HCT116 (cell line): ENCODE measurements at regions not wholly inside any gene's neighbourhood (a gene's known extent, or its start where the extent isn't known, plus 50 kb on each side); places are given as distances from the start of the nearest gene placed in this dataset.

Experiments
- ATAC-seq: fragments of 200-7000 bp; cut with Tn5 transposase; 2 replicates; pipeline ENCODE4 v1.9.1; 2020; ENCODE audit warnings: mild to moderate bottlenecking, moderate library complexity
- BruUV-seq: library from RNA; stranded (reverse); fragments of 400-500 nt; replicated peaks from 2 replicates; lab custom pipeline; 2021; lab: Mats Ljungman, UMichigan
- CTCF ChIA-PET: fragments of 300-600 bp; sonication (Branson Sonifier 250); formaldehyde crosslinking; loops from one replicate; lab custom pipeline; 2021; ENCODE audit warnings: antibody characterized with exemption; lab: Charles Lee
- POLR2A ChIA-PET: fragments of 300-600, 350-600 bp; sonication (Branson Sonifier 250); formaldehyde crosslinking; loops from one replicate; lab custom pipeline; 2021; ENCODE audit warnings: antibody characterized with exemption; lab: Charles Lee
- RAD21 ChIA-PET, 2 experiments: fragments of 300-600 bp; sonication (Branson Sonifier 250); formaldehyde crosslinking; loops; one replicate each; lab custom pipeline; 2023; ENCODE audit warnings: low total read pairs in 2 of 2; ENCODE audit not compliant: uncharacterized antibody in 2 of 2, unreplicated experiment in 2 of 2, low non-redundant PET in 1 of 2; lab: Charles Lee
- DNase-seq: peaks from one replicate; pipeline ENCODE4 v3.0.0-alpha.2; 2010; ENCODE audit warnings: low read depth, low spot score
- H2AFZ ChIP-seq: fragments of 200-600 bp; shearing (Covaris generic), sonication (generic); 2 replicates; pipeline ENCODE4 v1.6.1; 2017; ENCODE audit warnings: low read depth, mixed run types, mixed read lengths, antibody characterized with exemption, low read length; ENCODE audit not compliant: poor library complexity, severe bottlenecking
- H3K27ac ChIP-seq: 2 replicates; pipeline ENCODE4 v1.5.1; 2012; ENCODE audit warnings: low read depth, low read length
- H3K27me3 ChIP-seq: fragments of 200-600 bp; sonication (generic); 2 replicates; pipeline ENCODE4 v1.6.1; 2016; ENCODE audit warnings: mixed run types, low read length, mixed read lengths; ENCODE audit not compliant: insufficient read depth
- H3K36me3 ChIP-seq, 2 experiments: fragments of 200-500 bp in 1 of 2; fragments of 200-600 bp in 1 of 2; sonication (Bioruptor generic) in 1 of 2; sonication (generic) in 1 of 2; 2 replicates each; pipeline versions ENCODE4 v1.5.1 to v1.6.1; 2014 to 2016; ENCODE audit warnings: low read length in 2 of 2, inconsistent platforms in 1 of 2, mixed read lengths in 1 of 2, mixed run types in 1 of 2; ENCODE audit not compliant: insufficient read depth in 2 of 2, control insufficient read depth in 1 of 2
- H3K4me1 ChIP-seq, 2 experiments: fragments of 200-600 bp in 1 of 2; sonication (generic) in 1 of 2; 2 replicates each; pipeline versions ENCODE4 v1.5.1 to v1.6.1; 2012 to 2017; ENCODE audit warnings: low read length in 2 of 2, inconsistent platforms in 1 of 2, mild to moderate bottlenecking in 1 of 2, mixed read lengths in 1 of 2, mixed run types in 1 of 2, moderate library complexity in 1 of 2; ENCODE audit not compliant: insufficient read depth in 2 of 2, control insufficient read depth in 1 of 2
- H3K4me2 ChIP-seq: fragments of 200-600 bp; sonication (generic); 2 replicates; pipeline ENCODE4 v1.6.1; 2017; ENCODE audit warnings: mixed run types, low read length, mixed read lengths
- H3K4me3 ChIP-seq, 2 experiments: fragments of 200-600 bp in 1 of 2; sonication (generic) in 1 of 2; replicated peaks in 1 of 2; 2 replicates each; pipeline ENCODE4 v1.5.1; 2011 to 2016; ENCODE audit warnings: low read length in 2 of 2, control low read depth in 1 of 2, low read depth in 1 of 2, mild to moderate bottlenecking in 1 of 2, mixed read lengths in 1 of 2, mixed run types in 1 of 2
- H3K79me2 ChIP-seq: fragments of 200-600 bp; sonication (generic); 2 replicates; pipeline ENCODE4 v1.6.1; 2017; ENCODE audit warnings: mild to moderate bottlenecking, mixed run types, low read length, moderate library complexity, mixed read lengths; ENCODE audit not compliant: insufficient read depth
- H3K9ac ChIP-seq: fragments of 200-600 bp; sonication (generic); 2 replicates; pipeline ENCODE4 v1.6.1; 2016; ENCODE audit warnings: low read length, mixed read lengths
- H3K9me2 ChIP-seq: fragments of 200-600 bp; sonication (generic), shearing (Covaris generic); 2 replicates; pipeline ENCODE4 v1.6.1; 2017; ENCODE audit warnings: mixed run types, mild to moderate bottlenecking, moderate library complexity; ENCODE audit not compliant: insufficient read depth
- H3K9me3 ChIP-seq, 2 experiments: fragments of 200-500 bp in 1 of 2; fragments of 200-600 bp in 1 of 2; sonication (Bioruptor generic) in 1 of 2; sonication (generic) in 1 of 2; 2 replicates each; pipeline ENCODE4 v1.6.1; 2014 to 2017; ENCODE audit warnings: low read length in 2 of 2, mixed read lengths in 2 of 2, inconsistent platforms in 1 of 2, low read depth in 1 of 2, mild to moderate bottlenecking in 1 of 2, mixed run types in 1 of 2, moderate library complexity in 1 of 2; ENCODE audit not compliant: control insufficient read depth in 1 of 2, insufficient read depth in 1 of 2
- H4K20me1 ChIP-seq: fragments of 200-600 bp; sonication (generic), shearing (Covaris generic); 2 replicates; pipeline ENCODE4 v1.6.1; 2017; ENCODE audit warnings: mixed run types, mild to moderate bottlenecking, moderate library complexity; ENCODE audit not compliant: insufficient read depth
- CTCF ChIP-seq, 3 experiments: fragments of 200-600 bp in 1 of 3; sonication (generic) in 1 of 3; IDR thresholded peaks in 2 of 3; conservative IDR thresholded peaks in 1 of 3; 2 replicates each; pipeline ENCODE4 v1.5.1; 2012 to 2017; ENCODE audit warnings: low read depth in 2 of 3, low read length in 2 of 3, antibody characterized with exemption in 1 of 3, borderline replicate concordance in 1 of 3, control low read depth in 1 of 3, mild to moderate bottlenecking in 1 of 3, mixed read lengths in 1 of 3, mixed run types in 1 of 3, moderate library complexity in 1 of 3; ENCODE audit not compliant: insufficient read depth in 1 of 3
- EGR1 ChIP-seq: IDR thresholded peaks from 2 replicates; pipeline ENCODE4 v1.6.1; 2012; ENCODE audit warnings: low read depth
- ELF1 ChIP-seq: IDR thresholded peaks from 2 replicates; pipeline ENCODE4 v1.6.1; 2012; ENCODE audit warnings: low read depth, borderline replicate concordance
- EZH2 ChIP-seq: fragments of 200-600 bp; sonication (generic); IDR thresholded peaks from 2 replicates; pipeline ENCODE4 v1.6.1; 2017; ENCODE audit warnings: antibody characterized with exemption, mixed run types
- FOSL1 ChIP-seq: IDR thresholded peaks from 2 replicates; pipeline ENCODE4 v1.6.1; 2012; ENCODE audit warnings: low read depth
- JUND ChIP-seq: IDR thresholded peaks from 2 replicates; pipeline ENCODE4 v1.6.1; 2012
- MAX ChIP-seq: IDR thresholded peaks from 2 replicates; pipeline ENCODE4 v1.6.1; 2012
- POLR2AphosphoS5 ChIP-seq: IDR thresholded peaks from 2 replicates; pipeline ENCODE4 v1.6.1; 2011; ENCODE audit warnings: mild to moderate bottlenecking, low read depth, low read length, moderate library complexity
- SIN3A ChIP-seq: IDR thresholded peaks from 2 replicates; pipeline ENCODE4 v1.6.1; 2012; ENCODE audit warnings: low read depth
- SP1 ChIP-seq: IDR thresholded peaks from 2 replicates; pipeline ENCODE4 v1.6.1; 2012; ENCODE audit warnings: low read depth
- SRF ChIP-seq: IDR thresholded peaks from 2 replicates; pipeline ENCODE4 v1.6.1; 2012; ENCODE audit warnings: low read depth
- TCF7L2 ChIP-seq: IDR thresholded peaks from 2 replicates; pipeline ENCODE4 v1.7.0; 2011; ENCODE audit warnings: borderline replicate concordance, inconsistent platforms; ENCODE audit not compliant: insufficient read depth, insufficient read length; ENCODE audit errors: extremely low read depth
- YY1 ChIP-seq: IDR thresholded peaks from 2 replicates; pipeline ENCODE4 v1.6.1; 2011; ENCODE audit warnings: low read length, low read depth, moderate library complexity, mild to moderate bottlenecking; ENCODE audit not compliant: insufficient replicate concordance; ENCODE audit errors: extremely low read depth
- ZFX ChIP-seq: fragments of 450-650 bp; IDR thresholded peaks from 2 replicates; pipeline ENCODE4 v1.6.1; 2017
- ZNF274 ChIP-seq: fragments of 200-500 bp; sonication (Bioruptor generic); IDR thresholded peaks from 2 replicates; pipeline ENCODE4 v1.6.1; 2014; ENCODE audit warnings: mild to moderate bottlenecking, low read depth, low read length, inconsistent platforms
- intact Hi-C: fragments of 100-400 bp; cut with micrococcal nuclease; formaldehyde crosslinking; loops from 2 replicates; pipeline ENCODE4 v1.10.0; 2022
- TF ChIP-seq, protein P1 (sequence below): IDR thresholded peaks from 2 replicates; pipeline ENCODE4 v1.6.1; 2011; ENCODE audit warnings: mild to moderate bottlenecking, low read length, moderate library complexity; ENCODE audit not compliant: insufficient replicate concordance; ENCODE audit errors: extremely low read depth
- TF ChIP-seq, protein P2 (sequence below): IDR thresholded peaks from 2 replicates; pipeline ENCODE4 v1.6.1; 2012; ENCODE audit warnings: low read depth

GRCh38 chr4:126753592-126753991, 879.2 kb upstream of the INTU start:
- Histone ChIP-seq H3K4me2 (no peak overlapping the region), H3K9ac (no peak overlapping the region), H3K27me3 (no peaks in the 10 kb centered on the region), H4K20me1 (no peaks in the 10 kb centered on the region), H3K4me1 (no peaks in the 10 kb centered on the region), H3K27ac (no peak overlapping the region), H3K79me2 (no peaks in the 10 kb centered on the region), H3K9me2 (no peaks in the 10 kb centered on the region), H3K4me3 (no peak overlapping the region), H2AFZ (no peak overlapping the region), H3K36me3 (no peaks in the 10 kb centered on the region), H3K9me3 (no peaks in the 10 kb centered on the region)
- no peak for DNase-seq
- intact Hi-C loops: no loop called here
- CTCF ChIA-PET: no interaction called here
- RAD21 ChIA-PET: no interaction called here
- POLR2A ChIA-PET: no interaction called here
- TF ChIP-seq SP1 (no peak), TCF7L2 (no peak), POLR2AphosphoS5 (no peak), ZNF274 (no peak), EZH2 (no peak), FOSL1 (no peak), ZFX (no peak), CTCF (IDR thresholded peaks at IDR 0.05 in 2 of 3, conservative IDR thresholded peaks at IDR 0.05 in 1 of 3; ENCODE audit: borderline replicate concordance in 1 of 3, insufficient read depth in 1 of 3, low read depth in 2 of 3, low read length in 2 of 3) (no peak), SRF (no peak), MAX (no peak), SIN3A (no peak), YY1 (no peak), ELF1 (no peak), JUND (no peak), EGR1 (no peak)
- TF ChIP-seq, protein P1, sequence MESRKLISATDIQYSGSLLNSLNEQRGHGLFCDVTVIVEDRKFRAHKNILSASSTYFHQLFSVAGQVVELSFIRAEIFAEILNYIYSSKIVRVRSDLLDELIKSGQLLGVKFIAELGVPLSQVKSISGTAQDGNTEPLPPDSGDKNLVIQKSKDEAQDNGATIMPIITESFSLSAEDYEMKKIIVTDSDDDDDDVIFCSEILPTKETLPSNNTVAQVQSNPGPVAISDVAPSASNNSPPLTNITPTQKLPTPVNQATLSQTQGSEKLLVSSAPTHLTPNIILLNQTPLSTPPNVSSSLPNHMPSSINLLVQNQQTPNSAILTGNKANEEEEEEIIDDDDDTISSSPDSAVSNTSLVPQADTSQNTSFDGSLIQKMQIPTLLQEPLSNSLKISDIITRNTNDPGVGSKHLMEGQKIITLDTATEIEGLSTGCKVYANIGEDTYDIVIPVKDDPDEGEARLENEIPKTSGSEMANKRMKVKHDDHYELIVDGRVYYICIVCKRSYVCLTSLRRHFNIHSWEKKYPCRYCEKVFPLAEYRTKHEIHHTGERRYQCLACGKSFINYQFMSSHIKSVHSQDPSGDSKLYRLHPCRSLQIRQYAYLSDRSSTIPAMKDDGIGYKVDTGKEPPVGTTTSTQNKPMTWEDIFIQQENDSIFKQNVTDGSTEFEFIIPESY: no peak
- TF ChIP-seq, protein P2, sequence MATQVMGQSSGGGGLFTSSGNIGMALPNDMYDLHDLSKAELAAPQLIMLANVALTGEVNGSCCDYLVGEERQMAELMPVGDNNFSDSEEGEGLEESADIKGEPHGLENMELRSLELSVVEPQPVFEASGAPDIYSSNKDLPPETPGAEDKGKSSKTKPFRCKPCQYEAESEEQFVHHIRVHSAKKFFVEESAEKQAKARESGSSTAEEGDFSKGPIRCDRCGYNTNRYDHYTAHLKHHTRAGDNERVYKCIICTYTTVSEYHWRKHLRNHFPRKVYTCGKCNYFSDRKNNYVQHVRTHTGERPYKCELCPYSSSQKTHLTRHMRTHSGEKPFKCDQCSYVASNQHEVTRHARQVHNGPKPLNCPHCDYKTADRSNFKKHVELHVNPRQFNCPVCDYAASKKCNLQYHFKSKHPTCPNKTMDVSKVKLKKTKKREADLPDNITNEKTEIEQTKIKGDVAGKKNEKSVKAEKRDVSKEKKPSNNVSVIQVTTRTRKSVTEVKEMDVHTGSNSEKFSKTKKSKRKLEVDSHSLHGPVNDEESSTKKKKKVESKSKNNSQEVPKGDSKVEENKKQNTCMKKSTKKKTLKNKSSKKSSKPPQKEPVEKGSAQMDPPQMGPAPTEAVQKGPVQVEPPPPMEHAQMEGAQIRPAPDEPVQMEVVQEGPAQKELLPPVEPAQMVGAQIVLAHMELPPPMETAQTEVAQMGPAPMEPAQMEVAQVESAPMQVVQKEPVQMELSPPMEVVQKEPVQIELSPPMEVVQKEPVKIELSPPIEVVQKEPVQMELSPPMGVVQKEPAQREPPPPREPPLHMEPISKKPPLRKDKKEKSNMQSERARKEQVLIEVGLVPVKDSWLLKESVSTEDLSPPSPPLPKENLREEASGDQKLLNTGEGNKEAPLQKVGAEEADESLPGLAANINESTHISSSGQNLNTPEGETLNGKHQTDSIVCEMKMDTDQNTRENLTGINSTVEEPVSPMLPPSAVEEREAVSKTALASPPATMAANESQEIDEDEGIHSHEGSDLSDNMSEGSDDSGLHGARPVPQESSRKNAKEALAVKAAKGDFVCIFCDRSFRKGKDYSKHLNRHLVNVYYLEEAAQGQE: no peak
- BruUV-seq: no TSS peak
- ATAC-seq: no peak
